ENCODE measurements at regions not wholly inside any gene's neighbourhood (a gene's known extent, or its start where the extent isn't known, plus 50 kb on each side); places are given as distances from the start of the nearest gene placed in this dataset.

- TF ChIP-seq CTCF (IDR thresholded peaks at IDR 0.05; ENCODE audit: low read length) (no peak), EZH2 (optimal IDR thresholded peaks at IDR 0.05; ENCODE audit: low read depth, low read length) (no peak), EZH2phosphoT487 (IDR thresholded peaks at IDR 0.05; ENCODE audit: low read length) (no peak)
These were observed 1258.2 kb upstream of the ALCAM start for GRCh38 chr3:104108522-104108921.

Measured in MM.1S (cell line).